HG02840 (cell line): ENCODE measurements at regions not wholly inside any gene's neighbourhood (a gene's known extent, or its start where the extent isn't known, plus 50 kb on each side); places are given as distances from the start of the nearest gene placed in this dataset.
"Not testable (repeated sequence)": the region's sequence is repeated elsewhere in the genome, so short reads cannot be mapped to it uniquely, and the experiment has no call there.

ENCODE experiments used
- ATAC-seq: cut with Tn5 transposase; IDR thresholded peaks from one replicate; pipeline ENCODE4 v1.9.1; 2021; ENCODE audit warnings: mild to moderate bottlenecking, moderate library complexity, moderate number of reproducible peaks; ENCODE audit not compliant: unreplicated experiment, low FRiP score

DNA sequence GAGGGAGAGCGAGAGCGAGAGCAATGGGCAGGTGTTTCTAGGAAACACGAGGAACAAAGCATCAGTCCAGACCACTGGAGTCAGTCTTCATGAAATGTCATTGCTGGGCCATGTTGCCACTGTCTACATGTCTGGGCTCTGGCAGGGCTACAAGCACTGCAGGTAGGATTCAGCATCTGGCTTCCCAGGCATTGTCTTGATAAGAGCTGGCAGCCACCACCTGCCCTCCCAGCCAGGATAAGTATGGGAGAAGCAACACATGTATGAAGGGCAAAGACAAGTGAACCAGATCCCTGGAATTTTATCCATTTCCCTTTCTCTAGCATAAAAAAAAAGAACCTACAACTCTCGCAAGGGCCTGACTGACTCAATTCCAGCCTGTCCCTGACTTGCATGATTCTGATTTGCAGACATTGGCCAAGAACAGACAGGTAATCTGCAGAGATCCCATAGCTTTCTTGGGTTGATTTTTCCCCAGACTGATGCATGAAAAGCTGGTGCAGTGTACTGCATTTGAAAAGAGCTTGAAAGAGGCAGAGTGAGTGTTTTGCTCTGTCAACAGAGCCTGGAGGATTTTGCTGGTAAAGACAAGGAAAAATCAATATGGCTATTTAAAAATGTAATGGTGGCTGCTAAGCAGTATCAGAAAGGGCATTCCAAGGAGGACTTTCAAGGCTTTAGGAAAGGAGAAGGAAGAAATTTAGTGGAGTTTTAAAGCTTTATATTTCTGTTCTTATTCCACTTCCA is 157.2 kb upstream of the MYRIP start:
- ATAC-seq: no peak

DNA sequence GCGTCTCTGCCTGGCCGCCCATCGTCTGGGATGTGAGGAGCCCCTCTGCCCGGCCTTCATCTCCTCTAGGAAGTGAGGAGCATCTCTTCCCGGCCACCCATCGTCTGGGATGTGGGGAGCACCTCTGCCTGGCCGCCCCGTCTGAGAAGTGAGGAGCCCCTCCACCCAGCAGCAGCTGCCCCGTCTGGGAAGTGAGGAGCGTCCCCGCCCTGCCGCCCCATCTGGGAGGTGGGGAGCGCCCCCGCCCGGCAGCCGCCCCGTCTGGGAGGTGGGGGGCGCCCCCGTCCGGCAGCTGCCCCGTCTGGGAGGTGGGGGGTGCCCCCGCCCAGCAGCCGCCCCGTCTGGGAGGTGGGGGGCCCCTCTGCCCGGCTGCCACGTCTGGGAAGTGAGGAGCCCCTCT is 153.7 kb upstream of the MYRIP start:
- ATAC-seq: not testable (repeated sequence)

DNA sequence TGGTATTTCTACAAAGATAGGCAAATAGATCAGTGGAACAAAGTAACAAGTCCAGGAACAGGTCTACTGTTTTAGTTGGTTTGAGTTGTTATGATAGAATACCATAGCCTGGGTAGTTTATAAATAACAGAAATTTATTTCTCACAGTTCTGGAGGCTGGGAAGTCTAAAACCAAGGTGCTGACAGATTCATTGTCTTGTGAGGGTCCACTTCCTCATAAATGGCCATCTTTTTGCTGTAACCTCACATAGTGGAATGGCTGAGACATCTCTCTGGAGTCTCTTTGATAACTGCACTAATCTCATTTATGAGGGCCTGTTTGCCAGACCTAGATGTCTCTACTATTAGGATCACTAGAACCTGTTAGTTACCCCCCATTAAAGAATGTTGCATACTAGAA is 152.3 kb upstream of the MYRIP start:
- no peak for ATAC-seq

DNA sequence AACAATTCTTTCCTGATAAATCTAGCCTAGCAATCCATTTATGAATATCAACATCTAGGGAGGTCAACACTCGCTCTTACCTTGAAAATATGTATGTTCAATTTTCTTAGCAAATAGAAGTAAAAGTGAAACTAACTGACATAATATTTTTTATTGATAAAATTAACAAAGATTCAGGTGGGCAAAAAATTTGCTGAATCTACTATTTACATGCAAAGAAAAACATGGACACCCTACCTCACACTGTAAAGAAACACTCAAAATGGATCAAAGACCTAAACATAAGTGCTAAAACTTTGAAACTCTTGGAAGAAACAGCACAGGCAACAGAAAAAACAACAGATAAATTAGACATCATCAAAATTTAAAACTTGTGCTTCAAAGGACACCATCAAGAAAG is 151.6 kb upstream of the MYRIP start:
- ATAC-seq: no peak

DNA sequence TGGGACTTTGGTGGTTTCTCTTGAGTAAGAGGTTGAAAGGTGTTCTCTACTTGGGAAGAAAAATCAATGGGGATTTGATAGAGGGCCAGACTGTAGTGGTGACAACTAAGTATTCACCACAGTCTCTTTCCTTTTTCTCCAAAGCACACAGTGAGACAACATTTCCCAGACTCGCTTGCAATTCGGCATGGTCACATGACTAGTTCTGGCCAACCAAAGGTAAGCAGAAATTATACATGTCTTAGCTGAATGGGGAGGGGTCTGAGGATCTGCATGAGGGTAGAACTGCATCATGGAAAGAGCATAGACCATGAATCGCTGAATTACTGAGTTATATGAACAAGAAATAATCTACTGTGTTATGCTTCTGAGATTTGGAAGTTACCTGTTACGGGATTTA is 144.5 kb upstream of the MYRIP start:
- ATAC-seq: no peak

DNA sequence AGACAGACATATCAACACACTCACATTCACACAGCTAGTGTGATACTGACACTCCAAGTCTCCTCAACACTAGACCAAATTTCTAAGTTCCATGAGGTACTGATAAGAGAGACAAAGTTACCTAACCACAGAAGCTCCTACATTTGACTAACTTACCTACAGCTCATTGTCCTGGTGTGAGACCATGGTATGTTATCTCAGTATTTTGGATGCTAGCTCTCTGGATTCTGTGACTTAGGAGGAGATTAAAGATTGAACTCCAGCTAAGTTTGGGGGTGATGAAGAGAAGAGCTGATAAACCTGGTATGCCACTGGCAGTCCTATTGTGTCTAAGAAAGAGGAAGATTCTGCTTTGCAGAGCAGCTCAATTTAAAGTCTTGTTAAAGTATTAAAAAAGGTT is 144.0 kb upstream of the MYRIP start:
- no peak for ATAC-seq

DNA sequence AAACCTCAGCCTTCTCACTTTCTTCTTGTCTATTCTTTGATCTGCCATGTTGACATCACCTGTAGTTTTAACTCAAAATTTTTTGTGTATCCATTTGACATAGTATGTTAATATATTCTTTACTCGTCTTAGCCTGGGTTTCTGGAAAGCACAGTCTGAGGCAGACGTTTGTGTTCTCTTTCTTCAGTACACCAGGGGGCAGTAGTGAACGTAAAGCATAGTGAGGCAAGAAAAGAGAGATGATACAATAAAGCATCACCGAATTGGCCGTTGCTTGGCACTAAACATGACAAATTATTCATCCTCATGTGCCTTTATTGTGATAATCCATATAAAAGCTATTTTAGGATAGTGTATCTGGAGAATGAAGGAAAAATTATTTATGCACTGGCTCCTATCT is 141.0 kb upstream of the MYRIP start:
- no peak for ATAC-seq

DNA sequence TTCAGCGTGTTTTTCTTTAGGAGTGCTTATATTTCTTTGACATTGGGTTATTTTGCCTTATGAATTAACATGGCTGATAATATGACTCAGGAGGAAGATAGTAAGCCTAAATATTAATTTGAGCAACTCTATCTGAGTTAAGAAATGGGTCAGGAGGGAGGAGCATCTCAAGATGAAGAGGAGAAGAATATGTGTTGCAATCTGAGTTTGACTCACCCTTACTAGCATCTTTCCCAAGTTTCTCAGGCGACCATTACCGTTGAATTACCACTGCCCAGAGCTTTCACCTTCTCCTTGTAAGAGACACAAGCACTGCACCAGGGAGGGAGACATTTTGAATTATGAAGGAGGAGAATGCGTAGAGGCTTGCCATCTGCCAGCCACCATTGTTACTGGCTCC is 138.3 kb upstream of the MYRIP start:
- no peak for ATAC-seq

DNA sequence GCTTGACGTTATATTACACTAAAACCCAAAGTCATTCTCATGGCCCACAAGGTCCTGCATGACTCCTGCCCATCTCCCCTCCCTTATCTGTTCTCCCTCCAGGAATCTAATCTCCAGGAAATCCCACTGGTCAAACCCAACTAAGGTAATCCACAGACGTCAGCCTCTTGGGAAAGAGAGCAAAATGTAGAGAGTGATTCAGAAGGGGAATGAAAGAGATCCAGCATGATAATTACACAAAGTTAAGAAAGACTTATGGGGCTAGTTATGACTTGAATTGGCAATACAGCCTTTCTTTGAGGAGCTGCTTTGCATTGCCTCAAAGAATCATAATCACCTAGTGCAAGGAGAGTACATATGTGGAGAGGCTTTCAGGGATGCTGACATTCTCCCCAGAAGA is 137.8 kb upstream of the MYRIP start:
- no peak for ATAC-seq

DNA sequence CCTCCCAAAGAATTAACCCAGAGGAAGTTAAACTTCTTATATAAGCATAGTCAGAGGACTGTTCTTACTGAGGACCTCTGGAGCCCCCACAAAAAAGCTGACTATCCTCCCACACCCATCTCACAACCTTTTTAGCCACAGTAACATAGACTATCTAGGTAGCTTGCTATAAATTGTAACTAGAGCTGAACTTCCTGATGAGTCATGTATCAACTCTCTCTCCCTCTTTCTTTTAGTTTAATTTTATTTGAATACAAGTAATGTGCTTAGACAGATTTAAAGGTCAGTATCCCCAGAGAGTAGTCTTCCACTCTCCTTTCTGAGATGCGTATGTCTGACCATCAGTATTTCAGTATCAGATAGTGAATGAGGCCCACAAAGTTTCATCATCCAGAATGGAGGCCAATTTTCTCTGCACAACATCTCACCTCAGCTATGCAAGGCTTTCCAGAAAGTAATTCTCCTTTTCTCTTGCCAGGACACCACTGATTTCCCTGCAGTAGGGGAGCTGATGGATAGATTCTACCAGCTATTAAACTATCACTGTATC is 104.0 kb upstream of the MYRIP start:
- ATAC-seq: no peak

DNA sequence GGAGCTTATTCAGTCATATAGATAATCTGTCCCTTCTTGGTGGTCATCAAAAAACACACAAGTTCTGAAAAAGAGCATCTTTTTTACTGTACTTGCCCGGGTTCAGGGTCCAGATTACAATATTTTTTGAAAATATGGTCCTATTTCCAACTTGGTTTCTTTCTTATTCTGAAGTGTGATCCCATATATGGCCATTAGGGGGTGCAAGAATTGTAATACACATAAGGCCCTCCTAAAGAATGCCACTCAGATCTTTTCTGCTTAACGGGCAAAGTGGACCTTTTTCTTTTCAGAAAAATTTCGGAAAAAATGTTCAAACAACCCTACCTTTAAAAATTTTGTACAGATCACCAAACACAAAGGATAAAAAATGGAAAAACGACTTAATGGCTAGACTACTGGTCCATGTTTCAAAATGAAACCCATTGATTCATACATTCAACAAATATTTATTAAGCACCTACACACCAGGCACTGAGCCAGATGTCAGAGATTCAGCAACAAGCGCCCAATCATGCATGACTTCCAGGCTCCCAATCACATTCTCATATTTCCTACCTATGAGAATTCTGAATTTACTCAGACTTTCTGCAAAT is 102.0 kb upstream of the MYRIP start:
- ATAC-seq: no peak

DNA sequence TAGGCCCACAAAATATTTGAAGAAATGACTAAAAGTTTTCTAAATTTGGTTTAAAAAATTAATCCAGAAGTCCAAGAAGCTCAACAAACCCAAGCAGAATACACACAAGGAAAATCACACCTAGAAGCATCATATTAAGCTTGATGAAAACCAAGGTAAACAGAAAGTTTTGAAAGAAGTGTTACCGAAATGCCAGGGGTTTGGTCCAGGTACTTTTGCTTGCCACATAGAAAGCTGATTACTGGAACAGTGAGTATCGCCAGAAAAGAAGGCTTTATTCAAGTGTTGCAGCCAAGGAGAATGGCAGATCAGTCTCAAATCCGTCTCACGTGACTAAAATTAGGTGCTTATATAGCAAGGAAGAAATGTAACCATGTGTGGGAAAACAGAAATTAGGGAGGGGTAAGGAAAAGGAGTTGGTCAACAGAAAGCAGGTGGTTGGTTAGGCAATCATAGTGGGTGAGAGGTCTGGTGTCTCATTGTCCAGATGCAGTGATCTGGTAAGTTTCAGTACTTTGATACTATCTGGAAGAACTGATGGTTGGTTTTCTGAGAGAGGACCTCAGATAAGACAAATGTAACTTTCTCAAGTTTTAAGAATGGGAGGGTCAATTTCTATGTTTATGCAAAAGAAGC is 96.9 kb upstream of the MYRIP start:
- ATAC-seq: no peak

DNA sequence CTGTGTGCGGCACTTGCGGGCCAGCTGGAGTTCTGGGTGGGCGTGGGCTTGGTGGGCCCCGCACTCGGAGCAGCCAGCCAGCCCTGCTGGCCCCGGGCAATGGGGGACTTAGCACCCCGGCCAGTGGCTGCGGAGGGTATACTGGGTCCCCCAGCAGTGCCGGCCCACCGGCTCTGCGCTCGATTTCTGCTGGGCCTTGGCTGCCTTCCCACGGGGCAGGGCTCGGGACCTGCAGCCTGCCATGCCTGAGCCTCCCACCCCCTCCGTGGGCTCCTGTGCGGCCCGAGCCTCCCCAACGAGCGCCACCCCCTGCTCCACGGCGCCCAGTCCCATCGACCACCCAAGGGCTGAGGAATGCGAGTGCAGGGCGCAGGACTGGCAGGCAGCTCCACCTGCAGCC is 96.1 kb upstream of the MYRIP start:
- not testable (repeated sequence) for ATAC-seq

DNA sequence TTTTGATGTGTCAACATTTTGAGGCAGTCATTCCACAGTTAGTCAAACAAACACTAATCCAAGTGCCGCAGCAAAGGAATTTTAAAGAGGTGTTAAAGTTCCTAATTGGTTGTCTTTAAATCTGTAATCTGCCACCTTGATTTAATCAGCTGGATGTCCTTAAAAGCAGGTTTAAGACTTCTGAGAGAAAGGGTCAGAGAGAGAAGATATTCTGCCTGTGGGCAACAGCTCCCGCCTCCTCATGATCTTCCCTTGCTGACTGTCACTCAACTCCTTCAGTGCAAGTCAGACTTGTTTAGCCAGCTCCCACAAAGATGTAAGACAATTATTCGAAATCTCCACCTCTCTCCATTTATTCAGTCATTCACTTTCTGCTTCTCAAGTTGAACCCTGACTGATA is 92.6 kb upstream of the MYRIP start:
- no peak for ATAC-seq

DNA sequence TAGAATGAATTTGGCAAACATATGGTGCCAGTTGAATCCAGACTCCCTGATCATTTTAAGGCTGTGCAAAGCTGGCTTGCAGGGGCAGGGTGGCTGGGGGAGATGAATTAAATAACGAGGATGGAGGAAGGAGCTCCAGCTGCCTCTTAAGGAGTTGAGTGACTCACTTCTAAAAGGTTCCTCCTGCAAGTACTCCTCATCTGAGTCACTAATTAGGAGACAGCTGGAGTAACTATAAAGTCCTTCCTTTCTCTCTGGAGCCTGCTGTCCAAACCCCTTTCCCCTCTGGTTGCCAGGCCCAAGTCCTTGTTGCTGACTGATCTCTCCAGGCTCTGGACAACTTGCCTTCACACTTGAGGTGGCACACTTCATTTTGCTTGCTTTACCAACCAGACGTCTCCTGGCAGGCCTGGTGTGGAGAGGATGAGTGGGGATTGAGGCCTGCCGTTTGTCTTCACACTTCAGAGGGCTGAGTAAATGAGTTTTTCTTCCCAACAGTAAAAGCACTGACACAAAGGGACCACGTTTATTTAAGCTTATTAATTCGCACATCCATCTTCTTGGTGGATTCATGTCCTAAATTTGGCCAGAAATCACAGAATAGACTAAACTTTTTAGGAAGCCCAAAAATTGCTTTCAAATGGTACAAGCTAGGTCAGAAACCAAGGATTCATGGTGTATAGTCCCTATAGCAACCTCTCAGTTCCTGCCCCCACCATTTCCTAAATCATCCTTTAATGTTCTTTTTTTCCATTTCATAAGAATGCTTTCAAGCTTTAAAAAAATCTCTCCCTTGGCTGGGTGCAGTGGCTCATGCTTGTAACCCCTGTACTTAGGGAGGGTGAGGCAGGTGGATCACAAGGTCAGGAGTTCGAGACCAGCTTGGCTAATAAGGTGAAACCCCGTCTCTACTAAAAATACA is 90.5 kb upstream of the MYRIP start:
- no peak for ATAC-seq

DNA sequence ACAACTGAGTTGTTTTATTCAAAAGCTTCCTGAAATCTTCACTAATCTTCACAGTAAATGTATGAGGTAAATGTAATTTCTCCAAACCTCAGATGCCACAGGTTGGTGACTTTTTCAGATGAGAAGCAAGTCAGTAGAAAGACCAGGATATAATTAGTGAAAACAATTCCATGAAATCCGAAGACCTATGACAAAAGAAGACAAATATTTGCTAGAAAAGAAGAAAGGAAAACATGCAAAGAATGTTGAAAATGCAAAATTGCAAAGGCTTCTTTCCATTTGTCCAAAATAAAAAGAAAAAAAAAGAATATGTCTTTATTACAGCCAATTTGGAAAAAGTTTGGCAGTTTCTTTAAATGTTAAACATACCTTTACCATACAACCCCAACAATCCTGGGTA is 88.3 kb upstream of the MYRIP start:
- ATAC-seq: no peak

DNA sequence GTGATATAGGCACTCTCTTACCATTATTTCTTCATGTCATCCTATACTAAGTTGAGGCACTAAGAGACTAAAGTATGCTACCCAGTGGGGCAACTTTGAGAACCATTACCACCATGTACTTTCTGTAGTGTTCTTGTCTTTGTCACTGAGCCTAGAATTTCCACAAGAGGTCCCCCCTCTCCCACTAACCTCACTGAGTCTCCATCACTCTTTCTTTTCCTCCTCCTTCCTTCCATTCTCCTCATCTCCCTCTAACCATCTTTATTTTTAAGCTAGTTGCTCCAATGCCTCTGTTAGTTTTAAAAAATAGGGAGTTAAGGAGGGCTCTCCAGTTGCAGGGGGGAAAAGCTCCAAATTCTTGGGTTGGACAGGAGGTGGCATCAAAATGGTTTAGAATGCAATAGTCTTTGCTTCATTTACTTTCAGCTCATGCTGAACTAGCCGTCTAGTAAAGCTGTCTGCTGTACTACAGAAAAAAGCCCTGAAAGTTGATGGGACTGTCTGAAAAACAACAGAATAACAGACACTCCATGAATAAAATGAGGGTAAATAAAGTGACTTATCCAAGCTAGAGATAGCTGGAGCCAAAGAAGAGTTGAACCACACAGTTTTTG is 85.1 kb upstream of the MYRIP start:
- no peak for ATAC-seq

DNA sequence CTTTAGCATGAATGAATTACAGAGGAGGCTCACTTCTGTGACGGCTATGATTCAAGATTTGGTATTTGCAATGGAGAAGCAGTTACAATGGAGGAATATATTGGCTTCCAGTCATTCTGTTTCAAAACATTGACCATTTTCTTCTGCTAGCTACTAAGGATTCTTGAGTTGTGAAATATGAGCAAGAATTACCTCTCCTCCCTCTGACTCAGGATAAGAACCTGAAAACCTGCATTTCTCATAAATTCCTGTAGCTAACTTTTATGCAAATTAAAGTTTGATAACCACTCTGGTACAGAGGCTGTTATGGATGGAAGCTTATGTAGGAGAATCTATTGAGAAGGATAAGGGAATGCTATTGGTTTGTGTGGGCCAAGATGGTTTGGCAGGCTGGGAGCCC is 84.1 kb upstream of the MYRIP start:
- ATAC-seq: no peak

DNA sequence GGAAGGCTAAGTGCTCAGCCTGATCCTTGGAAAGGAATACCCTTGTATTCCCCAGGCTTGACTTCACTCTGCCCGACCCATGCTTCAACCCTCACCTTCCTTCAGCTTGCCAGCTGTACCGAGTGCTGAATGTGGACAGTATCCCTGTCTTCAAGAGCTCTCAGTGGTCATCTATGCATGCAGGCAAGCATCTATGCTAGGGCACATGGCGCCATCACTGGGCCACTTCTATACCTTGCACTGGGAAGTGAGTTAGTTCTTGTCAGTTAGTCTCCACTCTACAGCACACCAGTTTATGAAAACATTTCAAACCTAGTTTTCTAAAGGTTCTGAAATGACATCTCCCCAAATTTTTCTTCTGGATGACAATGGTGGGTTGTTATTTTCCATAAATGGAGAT is 82.0 kb upstream of the MYRIP start:
- no peak for ATAC-seq

DNA sequence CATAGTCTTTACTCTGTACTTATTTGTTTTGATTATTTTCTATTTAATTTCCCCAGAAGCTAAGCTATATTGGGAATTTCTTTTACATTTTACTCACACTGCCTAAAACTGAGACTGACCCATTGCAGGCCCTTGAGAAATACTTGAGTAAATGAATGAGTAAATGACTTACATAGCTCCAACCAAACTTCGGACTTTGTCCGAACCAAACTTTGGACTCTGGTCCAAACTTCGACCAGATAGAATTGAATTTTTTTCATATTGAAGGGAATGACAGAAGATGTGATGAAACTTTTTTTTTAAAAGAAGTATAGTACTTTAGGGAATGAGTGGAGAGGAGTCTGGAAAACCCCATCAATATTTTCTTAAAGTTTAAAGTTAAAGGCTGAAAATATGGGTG is 75.6 kb upstream of the MYRIP start:
- no peak for ATAC-seq
